ENCODE measurements at regions not wholly inside any gene's neighbourhood (a gene's known extent, or its start where the extent isn't known, plus 50 kb on each side); places are given as distances from the start of the nearest gene placed in this dataset.

- intact Hi-C loops (cut with DNase I), result no loop called here
- Histone ChIP-seq H3K27ac (no peak overlapping the region), H3K27me3 (replicated peaks; ENCODE audit: insufficient read depth) (no peaks in the 10 kb centered on the region), H3K36me3 (no peaks in the 10 kb centered on the region), H3K4me1 (replicated peaks) (no peaks in the 10 kb centered on the region), H3K9me3 (no peaks in the 10 kb centered on the region), H3K4me3 (no peak overlapping the region)
- 47% methylated on average over 1 of the region's 1 CpG for WGBS
- no peak for DNase-seq (ENCODE audit: low spot score)
- no peak for TF ChIP-seq POLR2AphosphoS5 (IDR thresholded peaks at IDR 0.05)
- TF ChIP-seq, protein P1, sequence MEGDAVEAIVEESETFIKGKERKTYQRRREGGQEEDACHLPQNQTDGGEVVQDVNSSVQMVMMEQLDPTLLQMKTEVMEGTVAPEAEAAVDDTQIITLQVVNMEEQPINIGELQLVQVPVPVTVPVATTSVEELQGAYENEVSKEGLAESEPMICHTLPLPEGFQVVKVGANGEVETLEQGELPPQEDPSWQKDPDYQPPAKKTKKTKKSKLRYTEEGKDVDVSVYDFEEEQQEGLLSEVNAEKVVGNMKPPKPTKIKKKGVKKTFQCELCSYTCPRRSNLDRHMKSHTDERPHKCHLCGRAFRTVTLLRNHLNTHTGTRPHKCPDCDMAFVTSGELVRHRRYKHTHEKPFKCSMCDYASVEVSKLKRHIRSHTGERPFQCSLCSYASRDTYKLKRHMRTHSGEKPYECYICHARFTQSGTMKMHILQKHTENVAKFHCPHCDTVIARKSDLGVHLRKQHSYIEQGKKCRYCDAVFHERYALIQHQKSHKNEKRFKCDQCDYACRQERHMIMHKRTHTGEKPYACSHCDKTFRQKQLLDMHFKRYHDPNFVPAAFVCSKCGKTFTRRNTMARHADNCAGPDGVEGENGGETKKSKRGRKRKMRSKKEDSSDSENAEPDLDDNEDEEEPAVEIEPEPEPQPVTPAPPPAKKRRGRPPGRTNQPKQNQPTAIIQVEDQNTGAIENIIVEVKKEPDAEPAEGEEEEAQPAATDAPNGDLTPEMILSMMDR (IDR thresholded peaks at IDR 0.05), result no peak
- TF ChIP-seq POLR2A (IDR thresholded peaks at IDR 0.05), result no peak
Measured at GRCh38 chr6:129778793-129779192, 68.8 kb upstream of the ARHGAP18 start.

- DNase-seq (ENCODE audit: low spot score), result no peak
- H3K36me3 ChIP-seq, result no peaks in the 10 kb centered on the region
- H3K4me1 ChIP-seq (replicated peaks), result no peaks in the 10 kb centered on the region
- intact Hi-C loops (cut with DNase I), result no loop called here
- H3K4me3 ChIP-seq, result no peak overlapping the region
- no peaks in the 10 kb centered on the region for H3K27me3 ChIP-seq (replicated peaks; ENCODE audit: insufficient read depth)
- no peaks in the 10 kb centered on the region for H3K9me3 ChIP-seq
- no peak overlapping the region for H3K27ac ChIP-seq
- TF ChIP-seq POLR2A (IDR thresholded peaks at IDR 0.05) (no peak), POLR2AphosphoS5 (IDR thresholded peaks at IDR 0.05) (no peak)
- TF ChIP-seq, protein P1 (IDR thresholded peaks at IDR 0.05), result no peak
Measured at GRCh38 chr6:129777371-129777770, 67.4 kb upstream of the ARHGAP18 start.

DNA sequence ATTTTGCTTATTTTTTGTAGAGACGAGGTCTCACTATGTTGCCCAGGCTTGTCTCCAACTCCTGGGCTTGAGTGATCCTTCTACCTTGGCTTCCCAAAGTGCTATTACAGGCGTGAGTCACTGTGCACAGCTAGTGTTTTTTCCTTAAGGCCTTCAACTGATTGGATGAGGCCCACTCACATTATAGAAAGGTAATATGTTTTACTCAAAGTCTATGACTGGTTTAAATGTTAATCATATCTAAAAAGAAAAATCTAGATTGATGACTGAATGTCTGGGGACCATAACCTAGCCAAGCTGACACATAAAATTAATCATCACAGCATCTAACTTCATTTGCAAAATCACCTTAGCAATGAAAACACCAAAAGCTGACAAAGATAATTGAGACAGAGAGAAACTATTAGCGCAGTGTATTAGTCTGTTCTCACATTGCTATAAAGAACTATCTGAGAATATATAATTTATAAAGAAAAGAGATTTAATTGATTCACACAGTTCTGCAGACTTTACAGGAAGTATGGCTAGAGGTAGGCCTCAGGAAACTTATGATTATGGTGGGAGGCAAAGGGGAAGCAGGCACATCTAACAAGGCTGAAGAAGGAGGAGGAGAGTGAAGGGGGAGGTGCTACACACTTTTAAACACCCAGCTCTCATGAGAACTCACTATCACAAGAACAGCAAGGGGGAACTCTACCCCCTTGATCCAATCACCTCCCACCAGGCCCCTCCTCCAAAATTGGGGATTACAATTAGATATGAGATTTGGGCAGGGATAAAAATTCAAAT lies 66.8 kb upstream of the ARHGAP18 start:
- DNase-seq (ENCODE audit: low spot score), result no peak
- Histone ChIP-seq H3K9me3 (no peaks in the 10 kb centered on the region), H3K4me3 (no peak overlapping the region), H3K27ac (no peak overlapping the region), H3K36me3 (no peaks in the 10 kb centered on the region), H3K4me1 (replicated peaks) (no peaks in the 10 kb centered on the region), H3K27me3 (replicated peaks; ENCODE audit: insufficient read depth) (no peaks in the 10 kb centered on the region)
- intact Hi-C loops (cut with DNase I), result no loop called here
- TF ChIP-seq POLR2AphosphoS5 (IDR thresholded peaks at IDR 0.05), result no peak
- no peak for TF ChIP-seq POLR2A (IDR thresholded peaks at IDR 0.05)
- TF ChIP-seq, protein P1 (IDR thresholded peaks at IDR 0.05), result no peak
- 94% methylated on average over 3 of the region's 3 CpGs for WGBS

- WGBS, result 37% methylated on average over 8 of the region's 8 CpGs
- Histone ChIP-seq H3K4me1 (replicated peaks) (no peaks in the 10 kb centered on the region), H3K27me3 (replicated peaks; ENCODE audit: insufficient read depth) (no peaks in the 10 kb centered on the region), H3K9me3 (no peaks in the 10 kb centered on the region), H3K36me3 (no peaks in the 10 kb centered on the region), H3K27ac (no peak overlapping the region), H3K4me3 (no peak overlapping the region)
- peak; percentile 25 for DNase-seq (ENCODE audit: low spot score)
- TF ChIP-seq, protein P1 (IDR thresholded peaks at IDR 0.05), result peak; percentile 47 to 68 (median 60)
- TF ChIP-seq POLR2A (IDR thresholded peaks at IDR 0.05) (no peak), POLR2AphosphoS5 (IDR thresholded peaks at IDR 0.05) (peak; percentile 11)
- intact Hi-C loops (cut with DNase I), result no loop called here
Measured at GRCh38 chr6:129774697-129775447, 64.9 kb upstream of the ARHGAP18 start.
